Endothelial cell of umbilical vein (primary cell): ENCODE measurements at regions not wholly inside any gene's neighbourhood (a gene's known extent, or its start where the extent isn't known, plus 50 kb on each side); places are given as distances from the start of the nearest gene placed in this dataset.

ENCODE experiments used
- BruUV-seq: library from RNA; stranded (reverse); fragments of 400-500 nt; replicated peaks from 2 replicates; lab custom pipeline; 2021; lab: Mats Ljungman, UMichigan
- CTCF ChIA-PET: fragments of 300-600, 350-600 bp; sonication (Branson Sonifier 250); formaldehyde crosslinking; loops from one replicate; lab custom pipeline; 2021; ENCODE audit warnings: antibody characterized with exemption, inconsistent platforms; lab: Charles Lee
- POLR2A ChIA-PET: fragments of 300-600, 350-600 bp; sonication (Branson Sonifier 250); formaldehyde crosslinking; loops from one replicate; lab custom pipeline; 2021; ENCODE audit warnings: antibody characterized with exemption, inconsistent platforms; lab: Charles Lee
- DNase-seq: peaks from one replicate; pipeline ENCODE4 v3.0.0-alpha.2; 2011; ENCODE audit warnings: low read depth, low spot score
- FAIRE-seq: peaks from 2 replicates; lab custom pipeline; 2011; peaks lifted over from hg19 to GRCh38; lab: Jason Lieb, UNC
- H2AFZ ChIP-seq: 2 replicates; pipeline ENCODE4 v1.6.0; 2012; ENCODE audit warnings: low read depth, low read length, control low read depth, inconsistent platforms
- H3K27ac ChIP-seq: 2 replicates; pipeline ENCODE4 v1.5.1; 2011; ENCODE audit warnings: low read depth, mild to moderate bottlenecking, control low read depth, low read length, moderate library complexity; ENCODE audit not compliant: insufficient read depth
- H3K27me3 ChIP-seq, 2 experiments: 2 replicates each; pipeline versions ENCODE4 v1.6.0 to v1.6.1; 2011; ENCODE audit warnings: low read length in 2 of 2, mixed read lengths in 1 of 2; ENCODE audit not compliant: control insufficient read depth in 2 of 2, insufficient read depth in 2 of 2
- H3K36me3 ChIP-seq, 2 experiments: 2 replicates in 1 of 2; 3 replicates in 1 of 2; pipeline ENCODE4 v1.5.1; 2011; ENCODE audit warnings: low read length in 2 of 2, mild to moderate bottlenecking in 1 of 2, moderate library complexity in 1 of 2; ENCODE audit not compliant: control insufficient read depth in 2 of 2, insufficient read depth in 2 of 2; ENCODE audit errors: extremely low read depth in 1 of 2
- H3K4me1 ChIP-seq: 3 replicates; pipeline ENCODE4 v1.5.1; 2011; ENCODE audit warnings: mild to moderate bottlenecking, low read length; ENCODE audit not compliant: control insufficient read depth, insufficient read depth; ENCODE audit errors: extremely low read depth
- H3K4me2 ChIP-seq: 2 replicates; pipeline ENCODE4 v1.6.1; 2011; ENCODE audit warnings: low read length, control low read depth, mixed read lengths; ENCODE audit not compliant: insufficient read depth
- H3K4me3 ChIP-seq, 3 experiments: fragments of 200-600 bp in 1 of 3; sonication (generic), shearing (Covaris generic) in 1 of 3; replicated peaks in 1 of 3; 2 replicates each; pipeline ENCODE4 v1.5.1; 2011 to 2016; ENCODE audit warnings: control low read depth in 3 of 3, low read length in 3 of 3, mild to moderate bottlenecking in 2 of 3, inconsistent platforms in 1 of 3, low read depth in 1 of 3, moderate library complexity in 1 of 3; ENCODE audit not compliant: insufficient read depth in 1 of 3
- H3K79me2 ChIP-seq: 2 replicates; pipeline ENCODE4 v1.6.0; 2012; ENCODE audit warnings: low read length, inconsistent platforms; ENCODE audit not compliant: control insufficient read depth, insufficient read depth
- H3K9ac ChIP-seq: replicated peaks from 2 replicates; pipeline ENCODE3; 2011; ENCODE audit warnings: low read length, control low read depth; ENCODE audit not compliant: insufficient read depth; ENCODE audit errors: extremely low read depth
- H3K9me1 ChIP-seq: replicated peaks from 3 replicates; pipeline ENCODE4 v1.6.0; 2011; ENCODE audit warnings: mild to moderate bottlenecking, low read length; ENCODE audit not compliant: control insufficient read depth, insufficient read depth; ENCODE audit errors: extremely low read depth
- H3K9me3 ChIP-seq: replicated peaks from 2 replicates; pipeline ENCODE4 v1.5.1; 2012; ENCODE audit warnings: low read length, inconsistent platforms; ENCODE audit not compliant: control insufficient read depth, insufficient read depth
- H4K20me1 ChIP-seq: replicated peaks from 2 replicates; pipeline ENCODE3; 2011; ENCODE audit warnings: mild to moderate bottlenecking, low read length; ENCODE audit not compliant: control insufficient read depth, insufficient read depth; ENCODE audit errors: extremely low read depth
- EZH2 ChIP-seq: IDR thresholded peaks from 2 replicates; pipeline ENCODE4 v1.6.1; 2012; ENCODE audit warnings: borderline replicate concordance, low read depth, mild to moderate bottlenecking, moderate library complexity, low read length, inconsistent platforms; ENCODE audit not compliant: severe bottlenecking
- FOS ChIP-seq: IDR thresholded peaks from 2 replicates; pipeline ENCODE4 v1.6.1; 2011; ENCODE audit warnings: mild to moderate bottlenecking, low read length, moderate library complexity, borderline replicate concordance; ENCODE audit not compliant: insufficient read depth
- GATA2 ChIP-seq: IDR thresholded peaks from 2 replicates; pipeline ENCODE4 v1.7.0; 2011; ENCODE audit warnings: low read depth, mild to moderate bottlenecking, moderate library complexity, mixed read lengths, low read length; ENCODE audit not compliant: insufficient read length, insufficient read depth
- JUN ChIP-seq: IDR thresholded peaks from 2 replicates; pipeline ENCODE4 v1.6.1; 2011; ENCODE audit warnings: borderline replicate concordance, low read depth; ENCODE audit not compliant: insufficient read length, insufficient read depth
- MYC ChIP-seq: IDR thresholded peaks from one replicate; pipeline ENCODE4 v1.6.1; 2011; ENCODE audit warnings: mild to moderate bottlenecking, low read depth, low read length
- POLR2A ChIP-seq: IDR thresholded peaks from 2 replicates; pipeline ENCODE4 v1.6.1; 2012; ENCODE audit warnings: low read depth, mild to moderate bottlenecking, control low read depth, low read length
- POLR2AphosphoS5 ChIP-seq: IDR thresholded peaks from 2 replicates; pipeline ENCODE4 v1.6.1; 2012; ENCODE audit warnings: low read depth, mild to moderate bottlenecking, control low read depth, low read length, moderate library complexity; ENCODE audit not compliant: insufficient read depth
- dilution Hi-C: fragments of 300-500 bp; cut with MboI; formaldehyde crosslinking; loops from one replicate; pipeline ENCODE4 v1.15.0; 2019; ENCODE audit warnings: low sequenced_read_pairs; ENCODE audit not compliant: extremely low pct_ligation_motif_present
- intact Hi-C: fragments of 100-400 bp; cut with micrococcal nuclease; formaldehyde crosslinking; loops from one replicate; pipeline ENCODE4 v1.10.0; 2022
- TF ChIP-seq, protein P1 (sequence below), 2 donors: IDR thresholded peaks; 1 replicate in 1 of 2; 2 replicates in 1 of 2; pipeline ENCODE4 v1.5.1; 2011; ENCODE audit warnings: low read length in 2 of 2, mild to moderate bottlenecking in 2 of 2, moderate library complexity in 2 of 2, control low read depth in 1 of 2, inconsistent platforms in 1 of 2, low read depth in 1 of 2; ENCODE audit not compliant: insufficient read depth in 1 of 2; ENCODE audit errors: extremely low read depth in 1 of 2
- TF ChIP-seq, protein P2 (sequence below): IDR thresholded peaks from 2 replicates; pipeline ENCODE4 v1.6.1; 2011; ENCODE audit not compliant: insufficient read depth, insufficient read length

DNA sequence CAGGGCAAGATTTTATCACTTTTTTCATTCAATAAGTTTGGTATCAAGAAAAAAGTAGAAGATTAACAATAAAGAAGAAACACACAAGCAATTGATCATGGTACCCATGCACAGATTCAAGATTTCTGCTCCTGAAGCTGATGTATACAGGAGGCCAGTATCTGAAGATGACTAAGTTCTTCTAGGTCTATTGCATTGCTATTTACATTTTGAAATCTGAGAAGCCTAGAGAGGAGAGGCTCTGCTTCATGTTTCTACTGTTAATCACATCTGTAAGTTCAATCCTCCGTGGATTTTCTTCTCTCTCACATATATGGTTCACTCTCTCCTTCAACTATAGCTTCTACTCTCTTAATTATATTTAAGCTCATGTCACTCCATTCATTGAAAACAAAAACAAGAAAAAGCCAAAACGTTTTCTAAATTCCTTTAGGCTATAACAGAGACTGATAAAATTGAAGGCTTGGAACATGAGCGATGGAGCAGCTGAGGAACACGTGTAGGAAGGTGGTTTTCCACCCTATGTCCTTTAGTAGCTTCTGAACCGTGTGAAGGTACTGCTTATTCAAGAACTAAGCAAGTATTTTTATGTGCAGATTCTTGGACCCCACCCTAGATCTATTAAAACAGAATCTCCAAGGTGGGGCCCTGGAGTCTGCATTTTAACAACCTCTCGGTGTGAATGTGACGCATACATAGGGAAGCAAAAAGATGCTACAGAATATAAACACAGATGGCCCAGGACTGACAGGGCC is 198.2 kb downstream of the EFNB2 start:
- H3K4me3 ChIP-seq, result no peak overlapping the region
- FAIRE-seq (no peak), DNase-seq (no peak)
- no peaks in the 10 kb centered on the region for H4K20me1 ChIP-seq
- no peak overlapping the region for H2AFZ ChIP-seq
- H3K9ac ChIP-seq, result no peak overlapping the region
- intact Hi-C loops (no loop called here), dilution Hi-C loops (no loop called here)
- no peaks in the 10 kb centered on the region for H3K36me3 ChIP-seq
- no peak overlapping the region for H3K27ac ChIP-seq
- TF ChIP-seq FOS (no peak), GATA2 (no peak), JUN (no peak), POLR2AphosphoS5 (no peak), EZH2 (no peak), MYC (no peak), POLR2A (no peak)
- TF ChIP-seq, protein P1, sequence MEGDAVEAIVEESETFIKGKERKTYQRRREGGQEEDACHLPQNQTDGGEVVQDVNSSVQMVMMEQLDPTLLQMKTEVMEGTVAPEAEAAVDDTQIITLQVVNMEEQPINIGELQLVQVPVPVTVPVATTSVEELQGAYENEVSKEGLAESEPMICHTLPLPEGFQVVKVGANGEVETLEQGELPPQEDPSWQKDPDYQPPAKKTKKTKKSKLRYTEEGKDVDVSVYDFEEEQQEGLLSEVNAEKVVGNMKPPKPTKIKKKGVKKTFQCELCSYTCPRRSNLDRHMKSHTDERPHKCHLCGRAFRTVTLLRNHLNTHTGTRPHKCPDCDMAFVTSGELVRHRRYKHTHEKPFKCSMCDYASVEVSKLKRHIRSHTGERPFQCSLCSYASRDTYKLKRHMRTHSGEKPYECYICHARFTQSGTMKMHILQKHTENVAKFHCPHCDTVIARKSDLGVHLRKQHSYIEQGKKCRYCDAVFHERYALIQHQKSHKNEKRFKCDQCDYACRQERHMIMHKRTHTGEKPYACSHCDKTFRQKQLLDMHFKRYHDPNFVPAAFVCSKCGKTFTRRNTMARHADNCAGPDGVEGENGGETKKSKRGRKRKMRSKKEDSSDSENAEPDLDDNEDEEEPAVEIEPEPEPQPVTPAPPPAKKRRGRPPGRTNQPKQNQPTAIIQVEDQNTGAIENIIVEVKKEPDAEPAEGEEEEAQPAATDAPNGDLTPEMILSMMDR (IDR thresholded peaks at IDR 0.05; ENCODE audit: extremely low read depth in 1 of 2, insufficient read depth in 1 of 2, low read depth in 1 of 2, low read length in 2 of 2), result no peak
- TF ChIP-seq, protein P2, sequence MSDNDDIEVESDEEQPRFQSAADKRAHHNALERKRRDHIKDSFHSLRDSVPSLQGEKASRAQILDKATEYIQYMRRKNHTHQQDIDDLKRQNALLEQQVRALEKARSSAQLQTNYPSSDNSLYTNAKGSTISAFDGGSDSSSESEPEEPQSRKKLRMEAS, result no peak
- H3K79me2 ChIP-seq, result no peaks in the 10 kb centered on the region
- CTCF ChIA-PET, result interaction anchor here (0.7 kb wide), 1 partner anchor 168 kb away, joined by 3 read pairs; no protein-coding TSS in a partner anchor
- no peaks in the 10 kb centered on the region for H3K27me3 ChIP-seq
- no peaks in the 10 kb centered on the region for H3K4me1 ChIP-seq
- H3K4me2 ChIP-seq, result no peak overlapping the region
- no TSS peak for BruUV-seq
- H3K9me3 ChIP-seq, result no peaks in the 10 kb centered on the region
- H3K9me1 ChIP-seq, result no peaks in the 10 kb centered on the region
- POLR2A ChIA-PET, result no interaction called here
